ENCODE measurements at regions not wholly inside any gene's neighbourhood (a gene's known extent, or its start where the extent isn't known, plus 50 kb on each side); places are given as distances from the start of the nearest gene placed in this dataset.

GRCh38 chr3:74693251-74693650, 78.8 kb upstream of the CNTN3 start:
- Histone ChIP-seq H3K27me3 (ENCODE audit: insufficient read depth, low read depth) (no peaks in the 10 kb centered on the region), H3K27ac (no peak overlapping the region), H3K79me2 (ENCODE audit: insufficient read depth, low read depth) (no peaks in the 10 kb centered on the region), H3K4me3 (IDR thresholded peaks at IDR 0.05; ENCODE audit: insufficient read depth, low read depth, low read length) (no peak overlapping the region), H2AFZ (ENCODE audit: low read depth) (no peak overlapping the region), H3K9ac (no peak overlapping the region), H3K36me3 (ENCODE audit: insufficient read depth) (no peaks in the 10 kb centered on the region), H3K4me2 (no peak overlapping the region), H3K4me1 (ENCODE audit: low read depth, poor library complexity, severe bottlenecking) (no peaks in the 10 kb centered on the region), H4K20me1 (ENCODE audit: insufficient read depth) (no peaks in the 10 kb centered on the region)
- TF ChIP-seq CTCF (conservative IDR thresholded peaks at IDR 0.05; ENCODE audit: low read depth, low read length), result no peak

- H3K4me3 ChIP-seq (IDR thresholded peaks at IDR 0.05; ENCODE audit: insufficient read depth, low read depth, low read length), result no peak overlapping the region
- H3K27me3 ChIP-seq (ENCODE audit: insufficient read depth, low read depth), result no peaks in the 10 kb centered on the region
- no peaks in the 10 kb centered on the region for H3K4me1 ChIP-seq (ENCODE audit: low read depth, poor library complexity, severe bottlenecking)
- H4K20me1 ChIP-seq (ENCODE audit: insufficient read depth), result no peaks in the 10 kb centered on the region
- no peaks in the 10 kb centered on the region for H3K36me3 ChIP-seq (ENCODE audit: insufficient read depth)
- no peaks in the 10 kb centered on the region for H3K79me2 ChIP-seq (ENCODE audit: insufficient read depth, low read depth)
- no peak overlapping the region for H3K4me2 ChIP-seq
- no peak overlapping the region for H3K9ac ChIP-seq
- no peak overlapping the region for H2AFZ ChIP-seq (ENCODE audit: low read depth)
- TF ChIP-seq CTCF (conservative IDR thresholded peaks at IDR 0.05; ENCODE audit: low read depth, low read length), result no peak
- H3K27ac ChIP-seq, result no peak overlapping the region
These were observed 77.5 kb upstream of the CNTN3 start for GRCh38 chr3:74691946-74692345.

GRCh38 chr3:74673326-74673725, 58.9 kb upstream of the CNTN3 start:
- Histone ChIP-seq H3K9ac (no peak overlapping the region), H3K4me2 (no peak overlapping the region), H2AFZ (ENCODE audit: low read depth) (no peak overlapping the region), H3K27me3 (ENCODE audit: insufficient read depth, low read depth) (no peaks in the 10 kb centered on the region), H4K20me1 (ENCODE audit: insufficient read depth) (no peaks in the 10 kb centered on the region), H3K27ac (no peak overlapping the region), H3K36me3 (ENCODE audit: insufficient read depth) (no peaks in the 10 kb centered on the region), H3K4me1 (ENCODE audit: low read depth, poor library complexity, severe bottlenecking) (no peaks in the 10 kb centered on the region), H3K4me3 (IDR thresholded peaks at IDR 0.05; ENCODE audit: insufficient read depth, low read depth, low read length) (no peak overlapping the region), H3K79me2 (ENCODE audit: insufficient read depth, low read depth) (no peaks in the 10 kb centered on the region)
- no peak for TF ChIP-seq CTCF (conservative IDR thresholded peaks at IDR 0.05; ENCODE audit: low read depth, low read length)

GRCh38 chr3:74664606-74665005, 50.1 kb upstream of the CNTN3 start:
- no peak for TF ChIP-seq CTCF (conservative IDR thresholded peaks at IDR 0.05; ENCODE audit: low read depth, low read length)
- no peaks in the 10 kb centered on the region for H3K27me3 ChIP-seq (ENCODE audit: insufficient read depth, low read depth)
- H3K4me2 ChIP-seq, result no peak overlapping the region
- H3K79me2 ChIP-seq (ENCODE audit: insufficient read depth, low read depth), result no peaks in the 10 kb centered on the region
- H3K36me3 ChIP-seq (ENCODE audit: insufficient read depth), result no peaks in the 10 kb centered on the region
- H3K4me3 ChIP-seq (IDR thresholded peaks at IDR 0.05; ENCODE audit: insufficient read depth, low read depth, low read length), result no peak overlapping the region
- no peaks in the 10 kb centered on the region for H3K4me1 ChIP-seq (ENCODE audit: low read depth, poor library complexity, severe bottlenecking)
- H4K20me1 ChIP-seq (ENCODE audit: insufficient read depth), result no peaks in the 10 kb centered on the region
- no peak overlapping the region for H3K9ac ChIP-seq
- H2AFZ ChIP-seq (ENCODE audit: low read depth), result no peak overlapping the region
- H3K27ac ChIP-seq, result no peak overlapping the region
